Vagina (tissue), 2 donors: ENCODE measurements at regions not wholly inside any gene's neighbourhood (a gene's known extent, or its start where the extent isn't known, plus 50 kb on each side); places are given as distances from the start of the nearest gene placed in this dataset.

Experiments used
- DNase-seq, 2 donors: peaks; one replicate each; pipeline ENCODE4 v3.0.0-alpha.2; 2017; ENCODE audit errors: extremely low spot score in 2 of 2
- H3K27ac ChIP-seq: fragments of 200-600 bp; sonication (generic); one replicate; pipeline ENCODE4 v1.5.1; 2019
- H3K27me3 ChIP-seq: fragments of 200-600 bp; sonication (generic); one replicate; pipeline ENCODE4 v1.5.1; 2019
- H3K36me3 ChIP-seq, 2 donors: fragments of 200-600 bp; sonication (generic); one replicate each; pipeline ENCODE4 v1.5.1; 2017 to 2019
- H3K4me1 ChIP-seq: fragments of 200-600 bp; sonication (generic); one replicate; pipeline ENCODE4 v1.5.1; 2019
- H3K4me3 ChIP-seq, 2 donors: fragments of 200-600 bp; sonication (generic); 1 replicate in 1 of 2; 2 replicates in 1 of 2; pipeline ENCODE4 v1.5.1; 2016 to 2019
- H3K9me3 ChIP-seq: fragments of 200-600 bp; sonication (generic); one replicate; pipeline ENCODE4 v1.5.1; 2019
- POLR2A ChIP-seq, 2 donors: fragments of 450-650 bp; IDR thresholded peaks; one replicate each; pipeline ENCODE4 v1.6.1; 2017; ENCODE audit warnings: antibody characterized with exemption in 2 of 2, mild to moderate bottlenecking in 2 of 2, moderate library complexity in 2 of 2
- POLR2AphosphoS5 ChIP-seq, 2 donors: sonication (generic); formaldehyde crosslinking; IDR thresholded peaks; one replicate each; pipeline ENCODE4 v1.9.0; 2017; ENCODE audit warnings: antibody characterized with exemption in 2 of 2, mild to moderate bottlenecking in 2 of 2, low read depth in 1 of 2; ENCODE audit not compliant: insufficient read depth in 1 of 2
- intact Hi-C: fragments of 100-400 bp; cut with DNase I; formaldehyde crosslinking; loops from one replicate; pipeline ENCODE4 v1.15.1; 2023
- TF ChIP-seq, protein P1 (sequence below), 3 experiments: fragments of 450-650 bp in 2 of 3; fragments of 200-600 bp in 1 of 3; sonication (generic) in 1 of 3; IDR thresholded peaks; one replicate each; pipeline ENCODE4 v1.5.1; 2017 to 2019; ENCODE audit warnings: antibody characterized with exemption in 3 of 3, mild to moderate bottlenecking in 2 of 3, moderate library complexity in 2 of 3

DNA sequence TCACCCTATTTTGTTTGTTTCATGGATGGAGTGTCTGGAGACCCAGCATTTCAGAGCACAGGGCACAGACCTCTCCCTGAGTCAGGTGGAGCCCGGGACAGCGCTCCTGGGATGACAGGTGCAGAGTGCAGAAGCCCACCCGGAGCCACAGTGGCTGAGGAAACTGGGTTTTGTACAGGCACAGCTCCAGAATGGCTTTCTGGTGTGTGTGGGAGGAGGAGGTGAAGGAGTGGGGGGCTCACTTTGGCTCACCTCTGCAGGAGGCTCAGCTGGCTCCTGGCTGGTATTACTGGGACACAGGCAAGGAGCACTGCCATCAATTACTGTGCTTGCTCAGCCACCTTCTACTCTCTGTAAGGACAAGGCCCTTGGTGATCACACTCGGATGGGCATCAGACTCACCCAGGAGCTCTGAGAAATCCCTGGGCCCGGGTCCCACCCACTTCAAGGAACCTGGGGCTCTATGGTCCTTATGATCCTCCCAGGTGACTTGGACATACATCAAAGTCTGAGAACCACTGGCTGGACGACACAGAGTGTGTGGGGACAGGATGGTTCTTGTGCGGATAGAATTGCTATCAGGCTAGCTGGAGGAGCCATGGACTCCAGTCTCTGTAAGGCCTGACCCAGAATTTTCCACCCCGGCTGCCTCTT is 221.1 kb upstream of the ZNF32 start:
- no peaks in the 10 kb centered on the region for H3K27me3 ChIP-seq
- H3K4me3 ChIP-seq: no peak overlapping the region
- peak overlapping the region; percentile 72 for H3K27ac ChIP-seq
- peaks cover 34% of the 10 kb centered on the region for H3K4me1 ChIP-seq
- no peaks in the 10 kb centered on the region for H3K9me3 ChIP-seq
- TF ChIP-seq POLR2A (IDR thresholded peaks at IDR 0.05): no peak
- no peak for TF ChIP-seq POLR2AphosphoS5 (IDR thresholded peaks at IDR 0.05; ENCODE audit: insufficient read depth in 1 of 2, low read depth in 1 of 2)
- TF ChIP-seq, protein P1, sequence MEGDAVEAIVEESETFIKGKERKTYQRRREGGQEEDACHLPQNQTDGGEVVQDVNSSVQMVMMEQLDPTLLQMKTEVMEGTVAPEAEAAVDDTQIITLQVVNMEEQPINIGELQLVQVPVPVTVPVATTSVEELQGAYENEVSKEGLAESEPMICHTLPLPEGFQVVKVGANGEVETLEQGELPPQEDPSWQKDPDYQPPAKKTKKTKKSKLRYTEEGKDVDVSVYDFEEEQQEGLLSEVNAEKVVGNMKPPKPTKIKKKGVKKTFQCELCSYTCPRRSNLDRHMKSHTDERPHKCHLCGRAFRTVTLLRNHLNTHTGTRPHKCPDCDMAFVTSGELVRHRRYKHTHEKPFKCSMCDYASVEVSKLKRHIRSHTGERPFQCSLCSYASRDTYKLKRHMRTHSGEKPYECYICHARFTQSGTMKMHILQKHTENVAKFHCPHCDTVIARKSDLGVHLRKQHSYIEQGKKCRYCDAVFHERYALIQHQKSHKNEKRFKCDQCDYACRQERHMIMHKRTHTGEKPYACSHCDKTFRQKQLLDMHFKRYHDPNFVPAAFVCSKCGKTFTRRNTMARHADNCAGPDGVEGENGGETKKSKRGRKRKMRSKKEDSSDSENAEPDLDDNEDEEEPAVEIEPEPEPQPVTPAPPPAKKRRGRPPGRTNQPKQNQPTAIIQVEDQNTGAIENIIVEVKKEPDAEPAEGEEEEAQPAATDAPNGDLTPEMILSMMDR (IDR thresholded peaks at IDR 0.05): no peak
- intact Hi-C loops: no loop called here
- DNase-seq: peak in 1 of 2 donors; percentile 61
- H3K36me3 ChIP-seq: no peaks in the 10 kb centered on the region

DNA sequence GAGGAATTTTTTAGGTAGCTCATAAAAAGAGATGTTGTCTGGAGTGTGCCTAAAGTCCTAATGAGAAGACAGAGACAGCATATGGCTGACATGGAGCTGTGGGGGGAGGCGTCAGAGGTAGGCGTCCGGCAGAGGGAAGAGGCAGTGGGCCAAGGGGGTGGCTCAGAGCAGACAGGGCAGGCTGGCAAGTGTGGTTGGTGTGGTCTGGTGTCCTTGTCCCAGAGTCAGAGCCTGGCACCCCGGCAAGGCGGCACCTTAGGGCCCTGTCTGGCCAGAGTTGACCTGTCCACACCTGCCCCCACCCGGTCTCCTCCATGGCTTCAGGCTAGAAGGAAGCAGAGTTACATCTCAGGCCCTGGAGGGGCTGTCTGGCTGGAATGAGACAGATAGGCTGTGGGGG is 220.3 kb upstream of the ZNF32 start:
- H3K4me3 ChIP-seq: no peak overlapping the region
- intact Hi-C loops: no loop called here
- H3K27ac ChIP-seq: peak overlapping the region; percentile 72

DNA sequence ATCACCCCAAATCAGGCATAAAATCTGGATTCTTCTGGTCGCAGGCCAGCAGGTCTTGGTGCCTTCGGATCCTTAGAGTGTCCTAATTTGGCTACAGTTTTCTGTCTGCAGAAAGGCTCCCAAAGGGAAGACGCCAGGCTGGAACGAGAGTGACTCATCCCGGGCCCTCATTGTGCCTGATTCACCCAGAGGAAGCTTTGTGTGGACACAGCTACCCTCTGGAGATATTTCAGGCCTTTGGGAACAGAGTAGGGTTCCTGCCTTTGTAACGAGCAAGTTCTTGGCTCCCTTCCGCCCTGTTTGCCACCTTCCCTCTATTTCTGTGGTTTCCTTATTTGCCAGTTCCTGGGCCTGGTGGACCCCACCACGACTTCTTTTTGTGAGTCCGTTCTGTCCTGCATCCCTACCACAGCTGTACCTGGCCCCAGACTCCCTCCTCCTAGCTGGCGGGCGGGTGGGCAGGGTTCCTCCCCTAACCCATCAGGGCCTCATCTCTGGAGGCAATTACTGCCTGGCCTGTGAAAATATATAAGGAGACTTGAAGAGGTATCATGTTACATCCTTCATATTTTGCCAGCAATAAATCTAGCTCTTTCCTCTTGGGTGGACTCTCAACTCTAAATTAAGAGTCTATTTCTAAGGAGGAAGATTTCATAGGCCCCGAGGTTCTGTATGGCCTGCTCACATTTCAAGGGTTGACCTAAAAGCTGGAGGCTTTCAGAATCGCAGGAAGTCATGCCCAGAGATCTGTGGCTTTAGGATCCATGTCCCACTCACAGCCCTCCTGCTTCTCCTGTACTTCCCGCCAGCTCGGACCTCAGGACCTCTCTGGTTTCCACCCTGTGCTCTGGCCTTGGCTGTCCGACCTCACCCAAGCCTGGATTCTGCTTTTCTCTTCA is 219.2 kb upstream of the ZNF32 start:
- peak; percentile 64 to 87 for DNase-seq
- H3K4me3 ChIP-seq: no peak overlapping the region
- no peaks in the 10 kb centered on the region for H3K27me3 ChIP-seq
- peak overlapping the region; percentile 72 for H3K27ac ChIP-seq
- no peaks in the 10 kb centered on the region for H3K36me3 ChIP-seq
- peaks cover 49% of the 10 kb centered on the region for H3K4me1 ChIP-seq
- intact Hi-C loops: no loop called here
- no peaks in the 10 kb centered on the region for H3K9me3 ChIP-seq
- TF ChIP-seq POLR2A (IDR thresholded peaks at IDR 0.05) (no peak), POLR2AphosphoS5 (IDR thresholded peaks at IDR 0.05; ENCODE audit: insufficient read depth in 1 of 2, low read depth in 1 of 2) (no peak)
- TF ChIP-seq, protein P1 (IDR thresholded peaks at IDR 0.05): no peak

More for the DNA sequence above, 220.3 kb upstream of the ZNF32 start:
- Histone ChIP-seq H3K4me1 (peaks cover 43% of the 10 kb centered on the region), H3K27me3 (no peaks in the 10 kb centered on the region), H3K36me3 (no peaks in the 10 kb centered on the region), H3K9me3 (no peaks in the 10 kb centered on the region)
- DNase-seq: peak; percentile 80 to 95
- no peak for TF ChIP-seq POLR2AphosphoS5 (IDR thresholded peaks at IDR 0.05; ENCODE audit: insufficient read depth in 1 of 2, low read depth in 1 of 2)
- no peak for TF ChIP-seq POLR2A (IDR thresholded peaks at IDR 0.05)
- TF ChIP-seq, protein P1 (IDR thresholded peaks at IDR 0.05): no peak

DNA sequence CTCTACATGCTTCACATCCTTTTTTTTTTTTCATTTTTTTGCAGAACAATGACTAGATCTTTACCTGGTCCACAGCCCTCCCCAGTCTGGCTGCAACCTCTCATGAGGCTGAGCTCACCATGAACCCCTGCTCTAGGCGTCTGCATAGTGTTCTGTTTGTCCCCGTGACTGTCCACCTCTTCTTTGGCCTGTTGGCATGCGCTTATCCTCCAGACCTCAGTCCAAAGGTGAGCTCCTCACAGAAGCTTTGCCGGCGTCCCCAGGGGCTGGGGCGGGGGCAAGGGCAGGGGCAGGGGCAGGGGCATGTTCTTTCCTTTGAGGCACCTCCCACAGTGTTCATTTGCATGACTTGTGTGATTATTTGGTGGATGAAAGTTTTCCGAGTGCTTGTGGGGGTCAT is 218.4 kb upstream of the ZNF32 start:
- TF ChIP-seq POLR2A (IDR thresholded peaks at IDR 0.05) (no peak), POLR2AphosphoS5 (IDR thresholded peaks at IDR 0.05; ENCODE audit: insufficient read depth in 1 of 2, low read depth in 1 of 2) (no peak)
- TF ChIP-seq, protein P1 (IDR thresholded peaks at IDR 0.05): no peak
- H3K36me3 ChIP-seq: no peaks in the 10 kb centered on the region
- DNase-seq: peak; percentile 52 to 77
- intact Hi-C loops: no loop called here
- no peaks in the 10 kb centered on the region for H3K9me3 ChIP-seq
- no peaks in the 10 kb centered on the region for H3K27me3 ChIP-seq
- H3K4me1 ChIP-seq: peaks cover 49% of the 10 kb centered on the region
- no peak overlapping the region for H3K4me3 ChIP-seq
- H3K27ac ChIP-seq: peak overlapping the region; percentile 72
